Tibial nerve (tissue), 4 donors: ENCODE measurements at regions not wholly inside any gene's neighbourhood (a gene's known extent, or its start where the extent isn't known, plus 50 kb on each side); places are given as distances from the start of the nearest gene placed in this dataset.

Experiments
- CTCF ChIP-seq, 5 experiments: fragments of 200-600 bp in 3 of 5; fragments of 450-650 bp in 2 of 5; sonication (generic) in 3 of 5; IDR thresholded peaks; one replicate each; pipeline ENCODE4 v1.5.1; 2016 to 2019; ENCODE audit warnings: antibody characterized with exemption in 5 of 5, mild to moderate bottlenecking in 3 of 5, moderate library complexity in 2 of 5
- EP300 ChIP-seq, 2 donors: sonication (generic); formaldehyde crosslinking; IDR thresholded peaks; one replicate each; pipeline ENCODE4 v1.6.1; 2017; ENCODE audit warnings: antibody characterized with exemption in 2 of 2, mild to moderate bottlenecking in 1 of 2
- POLR2A ChIP-seq, 2 donors: fragments of 450-650 bp; IDR thresholded peaks; one replicate each; pipeline ENCODE4 v1.6.1; 2017; ENCODE audit warnings: antibody characterized with exemption in 2 of 2, mild to moderate bottlenecking in 2 of 2, moderate library complexity in 2 of 2

GRCh38 chr11:111069066-111069465 lies 176.5 kb upstream of the POU2AF2 start:
- TF ChIP-seq CTCF (IDR thresholded peaks at IDR 0.05) (no peak), POLR2A (IDR thresholded peaks at IDR 0.05) (no peak), EP300 (IDR thresholded peaks at IDR 0.05) (no peak)
